Aorta (tissue), 5 donors: ENCODE measurements at regions not wholly inside any gene's neighbourhood (a gene's known extent, or its start where the extent isn't known, plus 50 kb on each side); places are given as distances from the start of the nearest gene placed in this dataset.

Source experiments
- ATAC-seq: fragments of 200-7000 bp; cut with Tn5 transposase; one replicate; pipeline ENCODE4 v1.9.1; 2022; ENCODE audit warnings: moderate library complexity; ENCODE audit not compliant: low FRiP score
- DNase-seq, 2 donors: peaks; one replicate each; pipeline ENCODE4 v3.0.0-alpha.2; 2020
- H3K27ac ChIP-seq, 2 donors: one replicate each; pipeline ENCODE4 v1.5.1; 2013; ENCODE audit warnings: low read length in 2 of 2, mild to moderate bottlenecking in 2 of 2, moderate library complexity in 2 of 2, control low read depth in 1 of 2, inconsistent platforms in 1 of 2, low read depth in 1 of 2
- H3K27me3 ChIP-seq, 2 donors: one replicate each; pipeline ENCODE4 v1.6.1; 2013; ENCODE audit warnings: control low read depth in 1 of 2, low read length in 1 of 2, mild to moderate bottlenecking in 1 of 2, moderate library complexity in 1 of 2; ENCODE audit not compliant: insufficient read depth in 2 of 2, control insufficient read depth in 1 of 2
- H3K36me3 ChIP-seq, 2 donors: one replicate each; pipeline ENCODE4 v1.6.1; 2013; ENCODE audit warnings: control low read depth in 1 of 2, low read length in 1 of 2, mild to moderate bottlenecking in 1 of 2; ENCODE audit not compliant: insufficient read depth in 2 of 2, control insufficient read depth in 1 of 2
- H3K4me1 ChIP-seq, 2 donors: one replicate each; pipeline ENCODE4 v1.6.1; 2013; ENCODE audit warnings: low read length in 2 of 2, control low read depth in 1 of 2, mild to moderate bottlenecking in 1 of 2, moderate library complexity in 1 of 2; ENCODE audit not compliant: insufficient read depth in 2 of 2, control insufficient read depth in 1 of 2
- H3K4me3 ChIP-seq, 2 donors: one replicate each; pipeline ENCODE4 v1.5.1; 2013; ENCODE audit warnings: low read length in 2 of 2, control low read depth in 1 of 2, mild to moderate bottlenecking in 1 of 2
- H3K9me3 ChIP-seq: one replicate; pipeline ENCODE4 v1.6.1; 2013; ENCODE audit warnings: mild to moderate bottlenecking, low read length; ENCODE audit not compliant: control insufficient read depth
- WGBS, 2 donors: extraction: QIAGEN DNeasy Blood & Tissue Kit; methylation state at CpG; one replicate each; pipeline ENCODE4 v1.1.7; 2013; 5-methylcytosine and 5-hydroxymethylcytosine counted together
- intact Hi-C, 2 donors: fragments of 100-400 bp; cut with DNase I; formaldehyde crosslinking; loops; one replicate each; pipeline versions ENCODE4 v1.14.2 to v1.15.0; 2022
- donor health status: healthy with polysubstance abuse.
- donor health status: Bipolar disorder and iron deficiency.
- donor health status: DM: no; HTN: no; CAD: no.
- donor health status: DM: no; HTN: no; CAD: no.
- donor health status: DM: yes; HTN: yes; CAD: no.

- 83 to 85% methylated on average over 8 of the region's 8 CpGs for WGBS, 2 donors
- H3K4me3 ChIP-seq: no peak overlapping the region
Observed at GRCh38 chr1:244106837-244107493, 55.9 kb downstream of the ZBTB18 start.

GRCh38 chr1:244111027-244111426 is 59.9 kb downstream of the ZBTB18 start:
- ATAC-seq (no peak), DNase-seq (no peak)
- Histone ChIP-seq H3K4me3 (no peak overlapping the region), H3K27me3 (peaks cover 0 to 1% of the 10 kb centered on the region in 2 donors), H3K36me3 (no peaks in the 10 kb centered on the region), H3K9me3 (no peaks in the 10 kb centered on the region), H3K4me1 (no peaks in the 10 kb centered on the region), H3K27ac (no peak overlapping the region)
- intact Hi-C loops: no loop called here
- 91 to 92% methylated on average over 7 of the region's 7 CpGs for WGBS, 2 donors

More at GRCh38 chr1:244106837-244107493, 55.9 kb downstream of the ZBTB18 start:
- Histone ChIP-seq H3K27me3 (peaks cover 0 to 1% of the 10 kb centered on the region in 2 donors), H3K4me1 (no peaks in the 10 kb centered on the region), H3K9me3 (no peaks in the 10 kb centered on the region), H3K36me3 (no peaks in the 10 kb centered on the region), H3K27ac (no peak overlapping the region)
- ATAC-seq: no peak
- no peak for DNase-seq
- intact Hi-C loops: no loop called here

GRCh38 chr1:244112041-244112440 is 61.0 kb downstream of the ZBTB18 start:
- no peak for DNase-seq
- Histone ChIP-seq H3K4me1 (no peaks in the 10 kb centered on the region), H3K27me3 (no peaks in the 10 kb centered on the region), H3K36me3 (no peaks in the 10 kb centered on the region), H3K4me3 (no peak overlapping the region), H3K27ac (no peak overlapping the region), H3K9me3 (no peaks in the 10 kb centered on the region)
- intact Hi-C loops: no loop called here
- no peak for ATAC-seq
- 96% methylated on average over 5 of the region's 5 CpGs for WGBS, 2 donors

GRCh38 chr1:244112636-244113035 is 61.6 kb downstream of the ZBTB18 start:
- intact Hi-C loops: no loop called here
- no peak for ATAC-seq
- Histone ChIP-seq H3K9me3 (no peaks in the 10 kb centered on the region), H3K4me3 (no peak overlapping the region), H3K27me3 (no peaks in the 10 kb centered on the region), H3K36me3 (no peaks in the 10 kb centered on the region), H3K27ac (no peak overlapping the region), H3K4me1 (no peaks in the 10 kb centered on the region)
- no peak for DNase-seq
- WGBS, 2 donors: 92 to 93% methylated on average over 1 of the region's 1 CpG

GRCh38 chr1:244113532-244114320 is 62.6 kb downstream of the ZBTB18 start:
- no peaks in the 10 kb centered on the region for H3K4me1 ChIP-seq
- H3K36me3 ChIP-seq: no peaks in the 10 kb centered on the region
- no peaks in the 10 kb centered on the region for H3K27me3 ChIP-seq
- no peak overlapping the region for H3K4me3 ChIP-seq
- WGBS, 2 donors: 12 to 23% methylated on average over 6 of the region's 6 CpGs
- no peak for ATAC-seq
- H3K9me3 ChIP-seq: no peaks in the 10 kb centered on the region
- intact Hi-C loops: no loop called here
- H3K27ac ChIP-seq: no peak overlapping the region
- DNase-seq: no peak

- no peak for ATAC-seq
- DNase-seq: no peak
- intact Hi-C loops: no loop called here
- no peaks in the 10 kb centered on the region for H3K9me3 ChIP-seq
- no peaks in the 10 kb centered on the region for H3K36me3 ChIP-seq
- H3K27me3 ChIP-seq: no peaks in the 10 kb centered on the region
- no peak overlapping the region for H3K4me3 ChIP-seq
- WGBS, 2 donors: 80 to 86% methylated on average over 4 of the region's 4 CpGs
- H3K4me1 ChIP-seq: no peaks in the 10 kb centered on the region
- no peak overlapping the region for H3K27ac ChIP-seq
Observed at GRCh38 chr1:244114892-244115291, 63.8 kb downstream of the ZBTB18 start.

GRCh38 chr1:244116946-244117345 is 65.9 kb downstream of the ZBTB18 start:
- H3K27me3 ChIP-seq: no peaks in the 10 kb centered on the region
- no peaks in the 10 kb centered on the region for H3K4me1 ChIP-seq
- intact Hi-C loops: no loop called here
- no peak overlapping the region for H3K27ac ChIP-seq
- DNase-seq (no peak), ATAC-seq (no peak)
- no peaks in the 10 kb centered on the region for H3K36me3 ChIP-seq
- H3K9me3 ChIP-seq: no peaks in the 10 kb centered on the region
- no peak overlapping the region for H3K4me3 ChIP-seq
- WGBS, 2 donors: 97 to 98% methylated on average over 3 of the region's 3 CpGs

- Histone ChIP-seq H3K36me3 (no peaks in the 10 kb centered on the region), H3K4me3 (no peak overlapping the region), H3K9me3 (no peaks in the 10 kb centered on the region), H3K27me3 (no peaks in the 10 kb centered on the region), H3K4me1 (no peaks in the 10 kb centered on the region), H3K27ac (no peak overlapping the region)
- DNase-seq: no peak
- no peak for ATAC-seq
- intact Hi-C loops: no loop called here
- WGBS, 2 donors: 21% methylated on average over 16 of the region's 16 CpGs
Observed at GRCh38 chr1:244118109-244118761, 67.2 kb downstream of the ZBTB18 start.
